K562 (cell line): ENCODE measurements at regions not wholly inside any gene's neighbourhood (a gene's known extent, or its start where the extent isn't known, plus 50 kb on each side); places are given as distances from the start of the nearest gene placed in this dataset.

Experiments used
- ATAC-seq: fragments of 200-7000 bp; cut with Tn5 transposase; 3 replicates; pipeline ENCODE4 v1.9.1; 2020; ENCODE audit warnings: moderate library complexity
- BruUV-seq: library from RNA; stranded (reverse); fragments of 400-500 nt; replicated peaks from 2 replicates; lab custom pipeline; 2021; lab: Mats Ljungman, UMichigan
- CTCF ChIA-PET: fragments of 300-600 bp; formaldehyde crosslinking; extraction: SDS; loops from one replicate; lab custom pipeline; 2021; ENCODE audit warnings: low intra/inter-chr PET ratio; lab: Yijun Ruan, JAX
- POLR2A ChIA-PET: fragments of 300-600, 350-650 bp; sonication (Branson Sonifier 250); formaldehyde crosslinking; extraction: SDS; loops from one replicate; lab custom pipeline; 2021; ENCODE audit warnings: antibody characterized with exemption, inconsistent platforms; lab: Yijun Ruan, JAX
- DNase-seq, 4 experiments: peaks; one replicate each; pipeline versions ENCODE4 v3.0.0 to v3.0.0-alpha.2; 2011 to 2018; ENCODE audit warnings: low spot score in 3 of 4, mixed read lengths in 3 of 4; ENCODE audit errors: extremely low read depth in 1 of 4
- FAIRE-seq: peaks from 2 replicates; lab custom pipeline; 2011; peaks lifted over from hg19 to GRCh38; lab: Jason Lieb, UNC
- H2AFZ ChIP-seq: 2 replicates; pipeline ENCODE4 v1.6.0; 2011; ENCODE audit warnings: low read depth, low read length, control low read depth, inconsistent platforms
- H3K27ac ChIP-seq: fragments of 200-600 bp; 3 replicates; pipeline ENCODE4 v1.8.0; 2011; ENCODE audit warnings: low read depth, mild to moderate bottlenecking, control low read depth, inconsistent platforms, low read length, moderate library complexity, mixed read lengths; ENCODE audit errors: extremely low read depth
- H3K27me3 ChIP-seq, 2 experiments: fragments of 300-600 bp in 1 of 2; 2 replicates in 1 of 2; 3 replicates in 1 of 2; pipeline versions ENCODE4 v1.6.0 to v1.8.0; 2011; ENCODE audit warnings: inconsistent platforms in 2 of 2, low read length in 2 of 2, mild to moderate bottlenecking in 1 of 2, mixed read lengths in 1 of 2, moderate library complexity in 1 of 2; ENCODE audit not compliant: control insufficient read depth in 2 of 2, insufficient read depth in 2 of 2
- H3K36me3 ChIP-seq: fragments of 300-600 bp; 3 replicates; pipeline ENCODE4 v1.8.0; 2011; ENCODE audit warnings: mild to moderate bottlenecking, low read length, inconsistent platforms; ENCODE audit not compliant: control insufficient read depth, insufficient read depth
- H3K4me1 ChIP-seq, 2 experiments: fragments of 200-600 bp in 1 of 2; replicated peaks in 1 of 2; 2 replicates in 1 of 2; 3 replicates in 1 of 2; pipeline versions ENCODE4 v1.5.1 to v1.8.0; 2011; ENCODE audit warnings: inconsistent platforms in 2 of 2, low read length in 2 of 2, mild to moderate bottlenecking in 1 of 2, mixed read lengths in 1 of 2, moderate library complexity in 1 of 2; ENCODE audit not compliant: control insufficient read depth in 2 of 2, insufficient read depth in 2 of 2
- H3K4me2 ChIP-seq: 2 replicates; pipeline ENCODE4 v1.6.1; 2011; ENCODE audit warnings: low read length, control low read depth, inconsistent platforms, mixed read lengths; ENCODE audit not compliant: insufficient read depth
- H3K4me3 ChIP-seq: fragments of 200-600 bp; sonication (generic), shearing (Covaris generic); 2 replicates; pipeline ENCODE4 v1.5.1; 2016; ENCODE audit warnings: control low read depth, inconsistent platforms
- H3K79me2 ChIP-seq: fragments of 200-600 bp; 3 replicates; pipeline ENCODE4 v1.8.0; 2011; ENCODE audit warnings: low read length, inconsistent platforms; ENCODE audit not compliant: control insufficient read depth, insufficient read depth
- H3K9ac ChIP-seq, 2 experiments: 2 replicates each; pipeline versions ENCODE4 v1.6.0 to v1.6.1; 2011; ENCODE audit warnings: low read depth in 2 of 2, low read length in 2 of 2, control low read depth in 1 of 2, inconsistent platforms in 1 of 2, mild to moderate bottlenecking in 1 of 2, mixed read lengths in 1 of 2; ENCODE audit not compliant: insufficient read depth in 1 of 2
- H3K9me1 ChIP-seq: one replicate; pipeline ENCODE4 v1.6.0; 2011; ENCODE audit warnings: inconsistent platforms, mild to moderate bottlenecking, low read length, moderate library complexity; ENCODE audit not compliant: control insufficient read depth, insufficient read depth
- H3K9me3 ChIP-seq: replicated peaks from 2 replicates; pipeline ENCODE4 v1.5.1; 2011; ENCODE audit warnings: low read depth, low read length, inconsistent platforms; ENCODE audit not compliant: control insufficient read depth, insufficient read depth
- H4K20me1 ChIP-seq: replicated peaks from 2 replicates; pipeline ENCODE4 v1.6.1; 2011; ENCODE audit warnings: low read length, inconsistent platforms, mixed read lengths; ENCODE audit not compliant: control insufficient read depth, insufficient read depth
- CBFA2T2 ChIP-seq: fragments of 450-650 bp; conservative IDR thresholded peaks from 2 replicates; pipeline ENCODE4 v1.6.1; 2017; ENCODE audit warnings: mild to moderate bottlenecking
- HNRNPUL1 ChIP-seq: fragments of 200-400 bp; formaldehyde crosslinking; IDR thresholded peaks from 2 replicates; pipeline ENCODE4 v1.6.1; 2017; ENCODE audit warnings: low read length
- MED1 ChIP-seq: sonication (generic); formaldehyde crosslinking; IDR thresholded peaks from 2 replicates; pipeline ENCODE4 v1.8.1; 2023; ENCODE audit warnings: missing genetic modification reagents, borderline replicate concordance
- MYBL2 ChIP-seq, 2 experiments: fragments of 450-650 bp in 1 of 2; sonication (generic) in 1 of 2; formaldehyde crosslinking in 1 of 2; IDR thresholded peaks; 2 replicates each; pipeline versions ENCODE4 v1.6.1 to v1.8.1; 2017 to 2022; ENCODE audit warnings: borderline replicate concordance in 1 of 2, inconsistent platforms in 1 of 2, low read depth in 1 of 2, mild to moderate bottlenecking in 1 of 2, missing genetic modification reagents in 1 of 2, moderate library complexity in 1 of 2
- RBM25 ChIP-seq: fragments of 200-400 bp; formaldehyde crosslinking; IDR thresholded peaks from 2 replicates; pipeline ENCODE4 v1.6.1; 2018; ENCODE audit warnings: low read length, low read depth, moderate library complexity; ENCODE audit not compliant: severe bottlenecking
- SETDB1 ChIP-seq: IDR thresholded peaks from one replicate; pipeline ENCODE4 v1.6.1; 2012; ENCODE audit warnings: low read length, control low read depth, inconsistent platforms
- ZFP91 ChIP-seq: sonication (generic); formaldehyde crosslinking; IDR thresholded peaks from 2 replicates; pipeline ENCODE4 v1.8.0; 2022; ENCODE audit warnings: mild to moderate bottlenecking, missing genetic modification reagents
- ZNF124 ChIP-seq: sonication (generic); formaldehyde crosslinking; IDR thresholded peaks from 2 replicates; pipeline ENCODE4 v1.8.1; 2022; ENCODE audit warnings: missing genetic modification reagents
- ZNF780A ChIP-seq: fragments of 250-450 bp; sonication (Bioruptor Pico); IDR thresholded peaks from 2 replicates; pipeline ENCODE4 v1.5.0; 2021; ENCODE audit warnings: mild to moderate bottlenecking
- WGBS: fragments of 100-300 bp; shearing (Covaris generic); methylation state at CpG from one replicate; pipeline ENCODE4 v1.1.6; 2016; ENCODE audit warnings: low coverage, mixed read lengths; ENCODE audit not compliant: insufficient coverage; ENCODE audit errors: missing lambda C conversion rate; 5-methylcytosine and 5-hydroxymethylcytosine counted together
- in situ Hi-C: fragments of 300-500 bp; cut with MboI; formaldehyde crosslinking; loops from 4 replicates; pipeline ENCODE4 v1.15.0; 2018; ENCODE audit warnings: inconsistent platforms, mixed read lengths
- intact Hi-C: fragments of 100-400 bp; cut with micrococcal nuclease; formaldehyde crosslinking; loops from 2 replicates; pipeline ENCODE4 v1.14.2; 2022
- TF ChIP-seq, protein P1 (sequence below): fragments of 250-450 bp; sonication (Bioruptor Pico); IDR thresholded peaks from 2 replicates; pipeline ENCODE4 v1.5.0; 2020; ENCODE audit warnings: mild to moderate bottlenecking, borderline replicate concordance
- TF ChIP-seq, protein P2 (sequence below): sonication (generic); formaldehyde crosslinking; IDR thresholded peaks from 2 replicates; pipeline ENCODE4 v1.8.0; 2022; ENCODE audit warnings: missing genetic modification reagents, mild to moderate bottlenecking, borderline replicate concordance
- TF ChIP-seq, protein P3 (sequence below): fragments of 250-450 bp; sonication (Bioruptor Pico); IDR thresholded peaks from 2 replicates; pipeline ENCODE4 v1.4.0; 2020; ENCODE audit warnings: borderline replicate concordance

- no peak for TF ChIP-seq RBM25
- no peak for TF ChIP-seq ZFP91
- TF ChIP-seq, protein P1, sequence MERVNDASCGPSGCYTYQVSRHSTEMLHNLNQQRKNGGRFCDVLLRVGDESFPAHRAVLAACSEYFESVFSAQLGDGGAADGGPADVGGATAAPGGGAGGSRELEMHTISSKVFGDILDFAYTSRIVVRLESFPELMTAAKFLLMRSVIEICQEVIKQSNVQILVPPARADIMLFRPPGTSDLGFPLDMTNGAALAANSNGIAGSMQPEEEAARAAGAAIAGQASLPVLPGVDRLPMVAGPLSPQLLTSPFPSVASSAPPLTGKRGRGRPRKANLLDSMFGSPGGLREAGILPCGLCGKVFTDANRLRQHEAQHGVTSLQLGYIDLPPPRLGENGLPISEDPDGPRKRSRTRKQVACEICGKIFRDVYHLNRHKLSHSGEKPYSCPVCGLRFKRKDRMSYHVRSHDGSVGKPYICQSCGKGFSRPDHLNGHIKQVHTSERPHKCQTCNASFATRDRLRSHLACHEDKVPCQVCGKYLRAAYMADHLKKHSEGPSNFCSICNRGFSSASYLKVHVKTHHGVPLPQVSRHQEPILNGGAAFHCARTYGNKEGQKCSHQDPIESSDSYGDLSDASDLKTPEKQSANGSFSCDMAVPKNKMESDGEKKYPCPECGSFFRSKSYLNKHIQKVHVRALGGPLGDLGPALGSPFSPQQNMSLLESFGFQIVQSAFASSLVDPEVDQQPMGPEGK, result no peak
- no peak for TF ChIP-seq SETDB1
- TF ChIP-seq HNRNPUL1, result no peak
- no peak for TF ChIP-seq ZNF780A (CRISPR knock-in tag)
Measured at GRCh38 chr2:39606585-39606984, 59.1 kb upstream of the TMEM178A start (continued).

DNA sequence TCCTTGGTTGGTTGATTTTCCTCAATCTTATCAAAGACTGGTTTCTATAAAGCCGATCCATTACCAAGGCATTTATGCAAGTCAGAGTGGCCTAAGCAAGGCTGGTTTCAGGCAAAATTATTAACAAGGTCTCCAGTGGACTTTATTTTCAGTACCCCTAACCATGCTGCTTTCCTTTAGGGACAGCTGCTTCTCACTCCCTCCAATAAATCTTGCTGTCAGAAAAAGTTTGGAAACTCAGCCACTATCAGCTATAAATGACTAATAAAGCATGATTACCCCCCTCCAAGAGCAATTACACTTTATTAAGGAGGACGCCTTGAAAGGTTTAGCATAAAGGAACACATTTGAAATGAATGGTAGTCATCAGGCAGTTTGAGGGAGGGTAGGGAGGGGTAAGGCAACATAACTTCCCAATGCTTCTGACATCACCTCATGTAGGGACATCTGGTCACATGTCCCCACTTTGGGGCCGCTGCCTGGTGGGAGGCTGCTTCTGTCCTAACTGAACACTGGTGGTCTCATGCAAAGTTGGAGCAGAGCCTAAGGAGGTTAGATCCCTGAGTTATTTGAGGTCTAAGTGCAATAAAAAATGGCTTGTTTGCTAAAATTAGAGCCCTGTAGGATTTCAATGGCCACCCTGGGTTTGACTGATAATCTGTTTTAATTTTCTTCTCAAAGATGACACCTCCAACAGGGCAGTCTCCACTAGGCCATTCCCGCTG, 58.0 kb upstream of the TMEM178A start:
- H3K4me2 ChIP-seq, result no peak overlapping the region
- no peaks in the 10 kb centered on the region for H4K20me1 ChIP-seq
- no peaks in the 10 kb centered on the region for H3K79me2 ChIP-seq
- H3K9me1 ChIP-seq, result no peaks in the 10 kb centered on the region
- FAIRE-seq (no peak), DNase-seq (no peak), ATAC-seq (no peak)
- intact Hi-C loops, result no loop called here
- no peak overlapping the region for H3K9ac ChIP-seq
- no peaks in the 10 kb centered on the region for H3K4me1 ChIP-seq
- 3% methylated on average over 4 of the region's 4 CpGs for WGBS
- H2AFZ ChIP-seq, result no peak overlapping the region
- POLR2A ChIA-PET, result interaction anchor here (0.7 to 1.3 kb wide), 2 partner anchors 10 to 90 kb away, joined by 3 to 4 read pairs; no protein-coding TSS in a partner anchor
- H3K9me3 ChIP-seq, result no peaks in the 10 kb centered on the region
- no TSS peak for BruUV-seq
- in situ Hi-C loops, result no loop called here
- peaks cover 19 to 29% of the 10 kb centered on the region in 2 experiments; a peak in 4 of 5 replicates for H3K27me3 ChIP-seq
- H3K27ac ChIP-seq, result no peak overlapping the region
- no peaks in the 10 kb centered on the region for H3K36me3 ChIP-seq
- CTCF ChIA-PET, result no interaction called here
- H3K4me3 ChIP-seq, result no peak overlapping the region
- TF ChIP-seq MYBL2 (IDR thresholded peaks at IDR 0.05; ENCODE audit: low read depth) (no peak), MYBL2 (CRISPR knock-in tag; IDR thresholded peaks at IDR 0.05; ENCODE audit: borderline replicate concordance) (no peak), CBFA2T2 (no peak), ZNF124 (CRISPR knock-in tag) (no peak), MED1 (CRISPR knock-in tag) (no peak)
- TF ChIP-seq, protein P2, sequence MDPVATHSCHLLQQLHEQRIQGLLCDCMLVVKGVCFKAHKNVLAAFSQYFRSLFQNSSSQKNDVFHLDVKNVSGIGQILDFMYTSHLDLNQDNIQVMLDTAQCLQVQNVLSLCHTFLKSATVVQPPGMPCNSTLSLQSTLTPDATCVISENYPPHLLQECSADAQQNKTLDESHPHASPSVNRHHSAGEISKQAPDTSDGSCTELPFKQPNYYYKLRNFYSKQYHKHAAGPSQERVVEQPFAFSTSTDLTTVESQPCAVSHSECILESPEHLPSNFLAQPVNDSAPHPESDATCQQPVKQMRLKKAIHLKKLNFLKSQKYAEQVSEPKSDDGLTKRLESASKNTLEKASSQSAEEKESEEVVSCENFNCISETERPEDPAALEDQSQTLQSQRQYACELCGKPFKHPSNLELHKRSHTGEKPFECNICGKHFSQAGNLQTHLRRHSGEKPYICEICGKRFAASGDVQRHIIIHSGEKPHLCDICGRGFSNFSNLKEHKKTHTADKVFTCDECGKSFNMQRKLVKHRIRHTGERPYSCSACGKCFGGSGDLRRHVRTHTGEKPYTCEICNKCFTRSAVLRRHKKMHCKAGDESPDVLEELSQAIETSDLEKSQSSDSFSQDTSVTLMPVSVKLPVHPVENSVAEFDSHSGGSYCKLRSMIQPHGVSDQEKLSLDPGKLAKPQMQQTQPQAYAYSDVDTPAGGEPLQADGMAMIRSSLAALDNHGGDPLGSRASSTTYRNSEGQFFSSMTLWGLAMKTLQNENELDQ (CRISPR knock-in tag), result no peak
- TF ChIP-seq, protein P3, sequence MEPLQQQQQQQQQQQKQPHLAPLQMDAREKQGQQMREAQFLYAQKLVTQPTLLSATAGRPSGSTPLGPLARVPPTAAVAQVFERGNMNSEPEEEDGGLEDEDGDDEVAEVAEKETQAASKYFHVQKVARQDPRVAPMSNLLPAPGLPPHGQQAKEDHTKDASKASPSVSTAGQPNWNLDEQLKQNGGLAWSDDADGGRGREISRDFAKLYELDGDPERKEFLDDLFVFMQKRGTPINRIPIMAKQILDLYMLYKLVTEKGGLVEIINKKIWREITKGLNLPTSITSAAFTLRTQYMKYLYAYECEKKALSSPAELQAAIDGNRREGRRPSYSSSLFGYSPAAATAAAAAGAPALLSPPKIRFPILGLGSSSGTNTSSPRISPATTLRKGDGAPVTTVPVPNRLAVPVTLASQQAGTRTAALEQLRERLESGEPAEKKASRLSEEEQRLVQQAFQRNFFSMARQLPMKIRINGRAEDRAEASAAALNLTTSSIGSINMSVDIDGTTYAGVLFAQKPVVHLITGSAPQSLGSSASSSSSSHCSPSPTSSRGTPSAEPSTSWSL (CRISPR knock-in tag), result no peak
